GM12865 (cell line): ENCODE measurements at regions not wholly inside any gene's neighbourhood (a gene's known extent, or its start where the extent isn't known, plus 50 kb on each side); places are given as distances from the start of the nearest gene placed in this dataset.

ENCODE experiments used
- DNase-seq: peaks from one replicate; pipeline ENCODE4 v3.0.0; 2010; ENCODE audit warnings: low read depth
- H3K4me3 ChIP-seq: 2 replicates; pipeline ENCODE4 v1.5.1; 2011; ENCODE audit warnings: mild to moderate bottlenecking, low read depth, low read length, control low read depth
- TF ChIP-seq, protein P1 (sequence below): IDR thresholded peaks from 2 replicates; pipeline ENCODE4 v1.5.1; 2011; ENCODE audit warnings: low read length, control low read depth, low read depth, inconsistent platforms; ENCODE audit not compliant: insufficient read depth; ENCODE audit errors: missing control alignments

DNA sequence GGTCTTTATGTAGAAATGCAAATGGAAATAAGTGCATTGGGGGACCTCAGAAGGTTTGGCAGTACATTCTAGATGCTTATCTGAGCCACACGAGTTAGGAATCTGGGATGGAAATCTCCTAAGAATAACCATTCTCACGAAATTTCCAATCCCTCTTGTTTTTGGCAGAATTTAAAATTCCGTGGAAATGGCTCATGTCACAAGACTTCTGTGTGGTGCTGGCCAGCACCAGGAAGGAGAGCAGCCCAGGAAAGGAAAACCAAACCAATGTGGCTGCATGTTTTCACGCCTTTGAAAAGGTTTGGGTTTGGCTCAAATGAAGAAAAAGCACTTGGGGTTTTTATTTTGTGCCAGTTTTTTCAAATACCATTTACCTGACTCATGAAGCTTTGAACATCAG is 80.1 kb upstream of the KCNK2 start:
- no peak for DNase-seq
- H3K4me3 ChIP-seq: no peak overlapping the region

DNA sequence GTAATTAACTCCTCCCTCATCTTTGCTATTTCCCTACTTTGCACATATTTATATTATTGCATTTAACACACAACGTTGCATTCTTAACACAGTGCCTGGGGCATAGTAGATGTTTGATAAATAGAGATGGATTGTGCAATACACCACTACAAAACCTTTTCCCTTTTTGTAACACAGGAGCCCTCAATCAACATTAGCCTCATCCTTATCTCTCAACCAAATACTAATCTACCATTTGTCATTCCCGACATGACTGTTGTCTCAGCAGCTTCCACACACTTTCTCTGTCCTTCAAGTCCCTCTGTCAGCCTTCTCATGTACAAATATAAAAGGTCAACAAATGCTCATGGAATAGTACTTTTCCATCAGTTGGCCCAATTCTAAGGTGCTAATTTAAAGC is 78.9 kb upstream of the KCNK2 start:
- no peak overlapping the region for H3K4me3 ChIP-seq
- TF ChIP-seq, protein P1, sequence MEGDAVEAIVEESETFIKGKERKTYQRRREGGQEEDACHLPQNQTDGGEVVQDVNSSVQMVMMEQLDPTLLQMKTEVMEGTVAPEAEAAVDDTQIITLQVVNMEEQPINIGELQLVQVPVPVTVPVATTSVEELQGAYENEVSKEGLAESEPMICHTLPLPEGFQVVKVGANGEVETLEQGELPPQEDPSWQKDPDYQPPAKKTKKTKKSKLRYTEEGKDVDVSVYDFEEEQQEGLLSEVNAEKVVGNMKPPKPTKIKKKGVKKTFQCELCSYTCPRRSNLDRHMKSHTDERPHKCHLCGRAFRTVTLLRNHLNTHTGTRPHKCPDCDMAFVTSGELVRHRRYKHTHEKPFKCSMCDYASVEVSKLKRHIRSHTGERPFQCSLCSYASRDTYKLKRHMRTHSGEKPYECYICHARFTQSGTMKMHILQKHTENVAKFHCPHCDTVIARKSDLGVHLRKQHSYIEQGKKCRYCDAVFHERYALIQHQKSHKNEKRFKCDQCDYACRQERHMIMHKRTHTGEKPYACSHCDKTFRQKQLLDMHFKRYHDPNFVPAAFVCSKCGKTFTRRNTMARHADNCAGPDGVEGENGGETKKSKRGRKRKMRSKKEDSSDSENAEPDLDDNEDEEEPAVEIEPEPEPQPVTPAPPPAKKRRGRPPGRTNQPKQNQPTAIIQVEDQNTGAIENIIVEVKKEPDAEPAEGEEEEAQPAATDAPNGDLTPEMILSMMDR: no peak
- no peak for DNase-seq

More for the DNA sequence above, 80.1 kb upstream of the KCNK2 start:
- TF ChIP-seq, protein P1: no peak

DNA sequence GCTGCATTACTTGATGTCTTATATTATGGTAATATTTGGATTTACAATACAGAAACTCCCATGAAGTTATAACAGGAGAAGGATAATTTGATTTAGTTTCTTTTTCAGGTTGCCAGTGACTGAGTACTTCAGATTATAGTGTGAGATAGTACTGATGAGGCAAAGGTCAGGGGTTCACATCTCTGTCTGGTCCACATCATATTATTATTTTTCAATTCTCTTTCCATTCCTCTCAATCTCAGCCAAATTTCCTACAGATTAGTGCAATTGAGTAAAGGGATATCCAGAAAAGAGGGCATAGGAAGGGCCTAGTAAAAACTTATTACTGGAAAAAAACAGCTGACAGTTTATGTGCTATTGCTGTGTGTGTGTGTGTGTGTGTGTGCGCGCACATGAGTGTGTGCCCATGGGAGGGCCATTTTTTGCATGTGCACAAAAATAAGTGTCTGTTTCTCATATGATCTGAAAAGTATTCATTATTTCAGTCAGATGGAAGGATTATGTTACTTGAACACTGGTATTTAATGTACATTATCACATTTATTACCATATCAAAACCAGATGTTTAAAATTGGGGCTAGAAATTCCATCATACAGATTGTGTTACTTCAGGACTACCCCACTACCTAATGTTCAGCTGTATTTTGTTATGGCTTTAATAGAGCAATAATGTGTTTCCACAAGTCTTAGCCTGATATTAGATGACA is 78.3 kb upstream of the KCNK2 start:
- no peak for DNase-seq
- TF ChIP-seq, protein P1: no peak
- no peak overlapping the region for H3K4me3 ChIP-seq

DNA sequence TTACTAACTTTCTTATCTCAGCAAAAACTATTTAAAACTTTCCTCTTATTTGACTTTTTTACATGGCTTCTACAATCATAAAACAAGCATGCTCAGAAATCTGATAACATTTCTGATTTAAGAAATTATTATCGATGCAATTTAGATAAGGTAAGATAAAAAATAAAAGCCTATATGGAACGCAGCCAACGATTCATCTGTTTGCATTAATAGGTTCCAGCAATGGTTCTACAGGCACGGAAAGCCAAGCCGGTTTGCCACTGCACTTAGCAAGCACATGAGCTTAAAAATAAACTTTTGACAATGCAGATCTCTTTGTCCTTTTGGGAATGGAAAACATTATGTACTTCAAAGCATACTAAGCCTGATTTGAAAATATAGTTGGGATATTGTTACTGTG is 77.5 kb upstream of the KCNK2 start:
- no peak for DNase-seq
- no peak overlapping the region for H3K4me3 ChIP-seq
- TF ChIP-seq, protein P1: no peak

DNA sequence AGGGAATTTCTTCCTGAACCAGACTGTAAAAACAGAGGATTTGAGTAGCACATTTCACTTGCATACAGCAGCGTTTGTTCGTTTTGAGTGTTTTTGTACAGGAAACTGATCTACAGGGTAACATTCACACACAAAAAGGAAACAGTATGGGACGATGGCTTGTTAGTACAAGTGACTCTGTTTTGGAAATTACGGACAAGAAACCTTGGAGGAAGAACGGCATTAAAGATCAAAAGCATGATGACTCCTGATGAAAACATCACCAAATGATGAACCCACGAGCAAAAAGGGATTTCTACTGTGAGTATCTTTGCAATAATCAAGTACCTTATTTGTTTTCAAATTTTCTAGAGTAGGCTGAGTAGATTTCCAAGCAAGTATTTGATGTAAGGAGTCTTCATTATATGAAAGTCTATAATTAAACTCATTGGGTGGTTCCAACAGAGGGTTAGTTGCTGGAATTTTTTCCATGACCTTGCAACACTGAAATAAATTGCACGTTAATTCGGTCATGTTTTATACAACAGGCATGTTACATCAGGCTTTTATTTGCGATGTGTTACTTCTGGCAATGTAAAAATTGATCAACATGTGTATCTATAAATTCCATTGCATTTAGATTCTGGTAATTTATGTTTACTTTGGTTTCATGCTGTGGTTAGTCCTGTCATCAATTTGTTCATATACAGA is 76.7 kb upstream of the KCNK2 start:
- no peak for DNase-seq
- H3K4me3 ChIP-seq: no peak overlapping the region
- TF ChIP-seq, protein P1: no peak

DNA sequence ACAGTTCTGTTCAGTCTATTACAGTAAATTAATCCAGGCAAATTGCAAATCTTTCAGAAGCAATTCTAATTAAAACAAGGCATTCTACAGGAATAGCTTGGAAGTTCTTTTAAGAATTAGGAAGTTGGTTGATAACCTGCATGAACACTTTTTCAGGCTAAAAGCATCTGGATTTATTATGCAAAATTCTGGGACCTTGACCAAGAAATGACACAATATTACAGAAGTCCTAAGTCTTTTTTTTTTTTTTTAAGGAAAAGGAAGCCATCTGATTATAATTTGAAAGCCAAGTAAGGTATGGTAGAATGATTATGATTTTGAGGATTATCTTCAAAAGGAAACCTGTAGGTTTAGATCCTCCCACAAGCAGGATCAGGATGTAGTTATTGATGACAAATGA is 74.7 kb upstream of the KCNK2 start:
- DNase-seq: no peak
- TF ChIP-seq, protein P1: no peak
- H3K4me3 ChIP-seq: no peak overlapping the region
